Cardiac fibroblast (primary cell): ENCODE measurements at regions not wholly inside any gene's neighbourhood (a gene's known extent, or its start where the extent isn't known, plus 50 kb on each side); places are given as distances from the start of the nearest gene placed in this dataset.

Experiments used
- DNase-seq, 2 donors: peaks; one replicate each; pipeline versions ENCODE4 v3.0.0 to v3.0.0-alpha.2; 2010; ENCODE audit warnings: low read depth in 2 of 2
- H3K4me3 ChIP-seq, 2 donors: replicated peaks in 1 of 2; 1 replicate in 1 of 2; 2 replicates in 1 of 2; pipeline ENCODE4 v1.5.1; 2011; ENCODE audit warnings: low read depth in 2 of 2, low read length in 2 of 2, mild to moderate bottlenecking in 2 of 2, moderate library complexity in 1 of 2
- CTCF ChIP-seq: IDR thresholded peaks from one replicate; pipeline ENCODE4 v1.5.1; 2011; ENCODE audit warnings: low read depth, mild to moderate bottlenecking, low read length, inconsistent platforms

DNA sequence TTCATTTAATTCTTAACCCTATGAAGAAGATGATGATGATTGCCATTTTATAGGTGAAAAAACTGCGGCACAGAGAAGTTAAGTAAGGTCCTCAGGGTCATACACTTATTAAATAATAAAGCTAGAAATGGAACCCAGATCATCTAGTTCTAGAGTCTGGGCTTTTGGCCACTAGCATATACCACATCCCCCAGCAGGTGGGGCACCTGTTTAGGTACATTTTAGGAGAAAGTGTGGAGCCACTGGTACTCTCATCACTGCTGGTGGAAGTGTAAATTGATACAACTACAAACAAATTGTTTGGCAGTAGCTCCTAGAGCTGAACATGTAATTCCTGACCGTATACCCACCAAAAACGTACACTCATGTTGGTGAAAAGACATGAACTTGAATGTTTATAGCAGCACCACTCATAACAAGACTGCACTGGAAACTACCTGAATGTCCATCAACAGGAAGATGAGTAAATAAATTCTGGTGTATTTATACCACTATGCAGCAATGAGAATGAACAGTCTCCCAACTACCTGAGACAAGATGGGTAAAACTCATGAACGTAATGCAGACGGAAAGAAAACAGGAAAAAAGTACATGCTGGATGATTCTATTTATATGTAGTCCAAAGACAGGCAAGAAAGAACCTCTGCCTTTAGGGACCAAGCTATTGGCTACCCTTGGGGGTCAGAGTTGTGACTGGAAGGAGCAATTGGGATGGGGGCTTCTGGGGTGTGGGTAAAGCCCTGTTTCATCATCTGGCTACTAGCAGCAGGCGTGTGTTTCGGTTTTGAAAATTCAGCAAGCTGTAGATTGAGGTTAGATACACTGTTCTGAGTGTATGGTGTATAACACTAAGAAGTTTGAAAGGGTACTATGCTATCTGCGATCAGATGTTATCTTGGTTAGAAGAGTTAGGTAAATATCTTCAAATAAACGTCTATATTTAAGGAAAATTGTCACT lies 72.3 kb upstream of the ADGRG2 start:
- no peak for TF ChIP-seq CTCF
- H3K4me3 ChIP-seq = no peak overlapping the region
- DNase-seq = no peak

GRCh38 chrX:19195243-19195610 lies 73.0 kb upstream of the ADGRG2 start:
- TF ChIP-seq CTCF = no peak
- no peak overlapping the region for H3K4me3 ChIP-seq
- DNase-seq = no peak

GRCh38 chrX:19198473-19198872 lies 76.2 kb upstream of the ADGRG2 start:
- DNase-seq = no peak
- TF ChIP-seq CTCF = no peak

GRCh38 chrX:19202171-19202570 lies 79.9 kb upstream of the ADGRG2 start:
- DNase-seq = no peak
- H3K4me3 ChIP-seq = no peak overlapping the region

More at GRCh38 chrX:19198473-19198872, 76.2 kb upstream of the ADGRG2 start:
- no peak overlapping the region for H3K4me3 ChIP-seq

GRCh38 chrX:19204636-19205035 lies 82.4 kb upstream of the ADGRG2 start:
- DNase-seq = no peak

More at GRCh38 chrX:19202171-19202570, 79.9 kb upstream of the ADGRG2 start:
- TF ChIP-seq CTCF = no peak

DNA sequence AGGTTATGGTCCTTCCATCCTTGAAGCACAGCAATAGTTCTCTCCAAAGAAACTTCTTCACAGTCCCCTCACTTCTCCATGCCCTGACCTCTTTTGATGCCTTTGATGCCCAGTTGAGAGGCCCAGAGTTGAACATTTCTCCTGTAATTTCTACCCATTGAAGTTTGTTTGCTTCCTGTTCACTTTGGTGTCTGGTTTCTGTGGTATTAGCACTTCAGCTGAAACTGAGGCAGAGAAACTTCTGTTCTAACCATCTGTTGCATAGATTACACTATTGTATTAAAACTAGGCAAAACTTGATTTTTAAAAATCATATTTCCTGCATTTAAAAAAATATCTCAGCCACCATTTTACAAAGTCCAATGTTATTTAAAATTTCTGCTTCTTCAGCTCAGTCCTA lies 89.8 kb upstream of the ADGRG2 start:
- no peak for DNase-seq
- H3K4me3 ChIP-seq = no peak overlapping the region
- no peak for TF ChIP-seq CTCF

More at GRCh38 chrX:19204636-19205035, 82.4 kb upstream of the ADGRG2 start:
- no peak for TF ChIP-seq CTCF
- no peak overlapping the region for H3K4me3 ChIP-seq
